GM13977 (cell line): ENCODE measurements at regions not wholly inside any gene's neighbourhood (a gene's known extent, or its start where the extent isn't known, plus 50 kb on each side); places are given as distances from the start of the nearest gene placed in this dataset.

Source experiments
- DNase-seq: peaks from one replicate; pipeline ENCODE4 v3.0.0; 2012; ENCODE audit warnings: low spot score
- in situ Hi-C: fragments of 300-500 bp; cut with MboI; formaldehyde crosslinking; loops from one replicate; pipeline ENCODE4 v1.12.0; 2022; ENCODE audit warnings: low sequenced_read_pairs, low pct_unique_long_range_greater_than_20kb, mixed read lengths, inconsistent platforms; ENCODE audit not compliant: unreplicated experiment
- TF ChIP-seq, protein P1 (sequence below): IDR thresholded peaks from 2 replicates; pipeline ENCODE4 v1.5.1; 2012; ENCODE audit warnings: mild to moderate bottlenecking, control low read depth; ENCODE audit not compliant: insufficient read depth; ENCODE audit errors: extremely low read depth, missing control alignments

- TF ChIP-seq, protein P1, sequence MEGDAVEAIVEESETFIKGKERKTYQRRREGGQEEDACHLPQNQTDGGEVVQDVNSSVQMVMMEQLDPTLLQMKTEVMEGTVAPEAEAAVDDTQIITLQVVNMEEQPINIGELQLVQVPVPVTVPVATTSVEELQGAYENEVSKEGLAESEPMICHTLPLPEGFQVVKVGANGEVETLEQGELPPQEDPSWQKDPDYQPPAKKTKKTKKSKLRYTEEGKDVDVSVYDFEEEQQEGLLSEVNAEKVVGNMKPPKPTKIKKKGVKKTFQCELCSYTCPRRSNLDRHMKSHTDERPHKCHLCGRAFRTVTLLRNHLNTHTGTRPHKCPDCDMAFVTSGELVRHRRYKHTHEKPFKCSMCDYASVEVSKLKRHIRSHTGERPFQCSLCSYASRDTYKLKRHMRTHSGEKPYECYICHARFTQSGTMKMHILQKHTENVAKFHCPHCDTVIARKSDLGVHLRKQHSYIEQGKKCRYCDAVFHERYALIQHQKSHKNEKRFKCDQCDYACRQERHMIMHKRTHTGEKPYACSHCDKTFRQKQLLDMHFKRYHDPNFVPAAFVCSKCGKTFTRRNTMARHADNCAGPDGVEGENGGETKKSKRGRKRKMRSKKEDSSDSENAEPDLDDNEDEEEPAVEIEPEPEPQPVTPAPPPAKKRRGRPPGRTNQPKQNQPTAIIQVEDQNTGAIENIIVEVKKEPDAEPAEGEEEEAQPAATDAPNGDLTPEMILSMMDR, result no peak
- in situ Hi-C loops, result no loop called here
- DNase-seq, result no peak
Observed at GRCh38 chr1:172776071-172776470, 117.2 kb downstream of the FASLG start.

GRCh38 chr1:172777767-172778166 is 118.9 kb downstream of the FASLG start:
- DNase-seq, result no peak
- in situ Hi-C loops, result no loop called here
- TF ChIP-seq, protein P1, result no peak

DNA sequence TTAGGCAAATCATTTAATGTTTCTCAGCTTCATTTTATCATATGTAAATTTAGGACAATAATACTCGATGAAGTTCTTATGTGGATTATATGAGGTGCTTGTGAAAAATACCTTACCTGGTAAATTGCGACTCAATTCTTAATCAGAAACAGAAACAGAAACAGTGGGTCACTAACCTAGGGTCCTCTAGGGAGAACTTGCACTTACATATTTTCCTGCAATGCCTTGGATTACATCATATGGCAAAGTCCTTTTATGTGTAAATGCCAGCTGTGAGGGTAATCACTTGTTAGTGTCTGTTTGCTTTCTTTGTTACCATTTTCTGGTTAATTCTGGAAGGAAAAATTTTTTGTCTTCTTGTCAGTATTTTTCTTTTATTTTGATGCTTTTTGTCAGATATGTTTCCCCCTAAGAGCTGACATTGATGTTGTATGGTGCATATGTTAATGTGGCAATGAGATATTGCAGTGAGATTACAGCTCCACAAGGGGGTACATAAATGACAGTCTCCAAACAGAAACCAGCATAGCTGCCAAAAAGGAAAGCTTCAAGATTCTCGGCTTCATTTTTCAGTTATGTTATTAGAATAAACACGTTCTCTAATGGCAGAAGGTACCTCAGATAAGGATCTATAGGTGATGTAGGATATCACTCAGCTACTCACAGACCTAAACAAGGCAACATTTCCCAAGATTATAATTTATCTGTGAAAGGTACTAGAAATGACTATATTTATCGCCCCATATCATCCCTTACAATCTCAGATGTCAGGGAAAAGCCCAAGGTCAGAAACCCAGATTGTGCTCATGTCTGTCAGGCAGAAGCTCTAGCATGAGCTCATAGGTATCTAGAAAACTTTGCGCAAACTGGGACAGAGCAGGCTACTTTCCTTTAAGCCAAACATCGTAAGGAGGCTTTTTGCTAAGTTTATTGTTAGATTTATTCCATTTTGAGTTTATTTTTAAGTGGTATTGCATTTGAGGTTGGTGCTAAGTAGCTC is 119.9 kb downstream of the FASLG start:
- in situ Hi-C loops, result no loop called here
- TF ChIP-seq, protein P1, result peak; percentile 48
- DNase-seq, result peak; percentile 28

- TF ChIP-seq, protein P1, result no peak
- in situ Hi-C loops, result no loop called here
- no peak for DNase-seq
Observed at GRCh38 chr1:172779491-172779890, 120.6 kb downstream of the FASLG start.

DNA sequence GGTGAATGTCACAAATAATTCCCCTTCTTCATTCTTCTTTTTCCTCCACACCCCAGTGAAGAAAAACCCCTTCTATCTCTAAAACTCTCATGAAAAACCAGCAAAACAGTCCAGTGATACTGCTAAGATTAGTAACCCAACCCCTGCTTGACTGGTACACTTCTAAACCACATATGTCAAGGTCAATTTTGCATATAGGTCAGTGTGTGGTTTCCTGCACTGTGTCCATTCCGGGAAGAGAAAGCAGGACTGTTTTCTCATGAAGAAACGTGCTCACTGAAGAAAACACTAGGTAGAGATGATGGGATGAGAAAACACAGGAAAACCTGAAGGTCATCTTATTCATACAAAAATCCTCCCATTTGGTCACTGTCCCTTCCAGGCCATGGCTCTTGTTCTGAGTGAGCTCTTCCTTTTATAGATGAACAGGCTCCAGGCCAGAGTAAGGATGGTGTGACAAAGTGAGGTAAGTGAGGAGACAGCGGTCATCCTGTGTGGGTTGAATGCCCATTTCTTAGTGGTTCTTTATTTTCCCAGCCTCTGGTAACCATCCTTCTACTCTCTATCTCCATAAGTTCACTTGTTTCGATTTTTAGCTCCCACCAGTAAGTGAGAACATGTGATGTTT is 122.7 kb downstream of the FASLG start:
- DNase-seq, result peak; percentile 14
- in situ Hi-C loops, result no loop called here
- TF ChIP-seq, protein P1, result no peak

DNA sequence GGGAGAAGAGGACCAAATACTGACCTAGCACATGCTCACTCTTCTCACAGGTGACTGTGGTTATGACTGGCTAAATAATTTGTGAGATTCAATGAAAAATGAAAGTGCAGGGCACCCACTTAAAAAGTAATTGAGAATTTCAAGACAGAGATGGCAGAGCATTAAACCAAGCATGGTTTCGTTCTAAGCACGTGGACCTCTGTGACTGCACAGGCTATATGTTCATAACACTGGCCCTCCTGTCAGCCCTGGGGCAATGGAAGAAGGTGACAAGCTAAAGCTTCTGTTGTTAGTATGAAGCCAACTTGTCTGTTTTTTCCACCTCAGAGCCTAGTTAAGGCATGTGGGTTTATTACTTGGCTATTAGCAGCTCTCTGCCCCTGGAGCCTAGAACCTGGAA is 130.9 kb downstream of the FASLG start:
- in situ Hi-C loops, result no loop called here
- no peak for DNase-seq
- TF ChIP-seq, protein P1, result no peak
